Chondrocyte (in vitro differentiated cells): ENCODE measurements at regions not wholly inside any gene's neighbourhood (a gene's known extent, or its start where the extent isn't known, plus 50 kb on each side); places are given as distances from the start of the nearest gene placed in this dataset.
"Not testable (repeated sequence)": the region's sequence is repeated elsewhere in the genome, so short reads cannot be mapped to it uniquely, and the experiment has no call there.

Experiments
- DNase-seq: peaks from one replicate; pipeline ENCODE4 v3.0.0; 2021; ENCODE audit warnings: mixed read lengths, low spot score
- H3K27ac Mint-ChIP-seq: one replicate; pipeline ENCODE4 v1.8.0; 2021; ENCODE audit warnings: mild to moderate bottlenecking, moderate library complexity, mixed read lengths; ENCODE audit not compliant: unreplicated experiment
- H3K27me3 Mint-ChIP-seq: 2 replicates; pipeline ENCODE4 v1.8.0; 2021; ENCODE audit warnings: low read depth, mixed read lengths
- H3K36me3 Mint-ChIP-seq: 2 replicates; pipeline ENCODE4 v1.8.0; 2021; ENCODE audit warnings: low read depth, mixed read lengths
- H3K4me1 Mint-ChIP-seq: 2 replicates; pipeline ENCODE4 v1.8.0; 2021; ENCODE audit warnings: low read depth, mild to moderate bottlenecking, mixed read lengths
- H3K4me3 Mint-ChIP-seq: one replicate; pipeline ENCODE4 v1.8.0; 2021; ENCODE audit warnings: mild to moderate bottlenecking, moderate library complexity, mixed read lengths; ENCODE audit not compliant: unreplicated experiment
- H3K9me3 Mint-ChIP-seq: 2 replicates; pipeline ENCODE4 v1.8.0; 2021; ENCODE audit warnings: low read depth, mixed read lengths
- CTCF ChIP-seq: fragments of 200-600 bp; sonication (generic); IDR thresholded peaks from 2 replicates; pipeline ENCODE4 v1.5.0; 2021; ENCODE audit warnings: antibody characterized with exemption, mild to moderate bottlenecking, moderate library complexity

- H3K27me3 Mint-ChIP-seq, result peaks cover 2% of the 10 kb centered on the region
- peaks cover 10% of the 10 kb centered on the region for H3K4me1 Mint-ChIP-seq
Observed at GRCh38 chr3:8311321-8311720, 190.3 kb upstream of the LMCD1 start.

GRCh38 chr3:8312685-8313084 is 188.9 kb upstream of the LMCD1 start:
- Mint-ChIP-seq H3K36me3 (peaks cover 1% of the 10 kb centered on the region), H3K4me3 (no peak overlapping the region), H3K4me1 (peaks cover 10% of the 10 kb centered on the region), H3K27me3 (no peaks in the 10 kb centered on the region), H3K27ac (no peak overlapping the region), H3K9me3 (peaks cover 4% of the 10 kb centered on the region)
- TF ChIP-seq CTCF, result no peak
- DNase-seq, result no peak

More at GRCh38 chr3:8311321-8311720, 190.3 kb upstream of the LMCD1 start:
- no peak for DNase-seq
- H3K9me3 Mint-ChIP-seq, result peaks cover 4% of the 10 kb centered on the region
- H3K36me3 Mint-ChIP-seq, result peaks cover 1% of the 10 kb centered on the region
- H3K27ac Mint-ChIP-seq, result no peak overlapping the region
- H3K4me3 Mint-ChIP-seq, result no peak overlapping the region
- TF ChIP-seq CTCF, result no peak

GRCh38 chr3:8313560-8314267 is 187.9 kb upstream of the LMCD1 start:
- H3K9me3 Mint-ChIP-seq, result peaks cover 2% of the 10 kb centered on the region
- DNase-seq, result no peak
- no peaks in the 10 kb centered on the region for H3K27me3 Mint-ChIP-seq
- peaks cover 18% of the 10 kb centered on the region for H3K4me1 Mint-ChIP-seq
- no peak for TF ChIP-seq CTCF
- peaks cover 1% of the 10 kb centered on the region for H3K36me3 Mint-ChIP-seq
- no peak overlapping the region for H3K27ac Mint-ChIP-seq
- H3K4me3 Mint-ChIP-seq, result no peak overlapping the region

GRCh38 chr3:8315526-8315925 is 186.1 kb upstream of the LMCD1 start:
- H3K4me3 Mint-ChIP-seq, H3K9me3 Mint-ChIP-seq, DNase-seq, H3K4me1 Mint-ChIP-seq, H3K27me3 Mint-ChIP-seq, H3K36me3 Mint-ChIP-seq, H3K27ac Mint-ChIP-seq: not testable (repeated sequence)

GRCh38 chr3:8317661-8318649 is 183.7 kb upstream of the LMCD1 start:
- Mint-ChIP-seq H3K27ac (no peak overlapping the region), H3K4me3 (no peak overlapping the region), H3K4me1 (peaks cover 8% of the 10 kb centered on the region), H3K27me3 (no peaks in the 10 kb centered on the region), H3K9me3 (no peaks in the 10 kb centered on the region), H3K36me3 (no peaks in the 10 kb centered on the region)
- no peak for TF ChIP-seq CTCF
- DNase-seq, result no peak
